HPDE6-E6E7 (cell line): ENCODE measurements at regions not wholly inside any gene's neighbourhood (a gene's known extent, or its start where the extent isn't known, plus 50 kb on each side); places are given as distances from the start of the nearest gene placed in this dataset.

Experiments used
- DNase-seq: peaks from one replicate; pipeline ENCODE4 v3.0.0; 2011; ENCODE audit warnings: missing footprints; ENCODE audit errors: extremely low spot score

DNA sequence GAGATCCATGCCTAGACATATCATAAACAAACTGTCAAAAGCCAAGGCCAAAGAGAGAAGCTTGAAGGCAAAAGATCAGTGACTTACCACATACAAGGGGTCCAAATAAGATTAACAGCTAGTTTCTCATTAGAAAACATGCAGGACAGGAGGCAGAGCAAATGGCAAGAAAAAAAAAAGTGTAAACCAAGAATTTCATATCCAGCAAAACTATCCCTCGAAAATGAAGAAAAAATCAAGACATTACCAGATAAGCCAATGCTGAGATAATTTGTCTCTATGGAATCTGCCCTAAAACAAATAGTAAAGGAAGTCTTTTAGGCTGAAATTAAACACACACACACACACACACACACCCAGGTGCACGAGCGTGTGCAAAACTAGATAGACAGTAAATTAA, 99.6 kb upstream of the NSMCE3 start:
- no peak for DNase-seq

DNA sequence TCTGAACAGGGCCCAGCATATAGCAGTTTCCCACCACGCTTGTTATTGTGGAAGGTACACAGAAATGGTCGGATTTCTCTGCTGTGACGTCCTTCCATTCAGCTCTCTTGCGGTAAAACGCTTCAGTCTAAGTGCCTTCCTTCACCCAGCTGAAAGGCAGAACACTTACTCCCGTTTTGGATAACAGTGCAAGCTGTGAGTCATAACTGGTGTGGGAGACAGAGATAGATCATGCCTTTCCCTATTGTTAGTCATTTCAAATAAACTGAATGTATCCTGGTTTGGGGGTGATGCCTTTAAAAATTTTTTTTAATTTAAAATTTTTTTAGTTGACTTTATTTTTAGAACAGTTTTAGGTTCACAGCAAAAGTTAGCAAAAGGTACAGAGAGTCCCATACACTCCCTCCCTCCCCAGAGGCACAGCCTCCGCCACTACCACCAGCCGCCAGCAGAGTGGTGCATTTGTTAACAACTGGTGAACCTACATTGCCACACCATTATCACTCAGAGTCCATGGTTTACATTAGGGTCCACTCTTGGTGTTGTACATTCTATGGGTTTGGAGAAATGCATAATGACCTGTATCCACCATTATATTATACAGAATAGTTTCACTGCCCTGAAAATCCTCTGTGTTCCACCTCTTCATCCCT, 94.9 kb upstream of the NSMCE3 start:
- DNase-seq, result peak; percentile 23

DNA sequence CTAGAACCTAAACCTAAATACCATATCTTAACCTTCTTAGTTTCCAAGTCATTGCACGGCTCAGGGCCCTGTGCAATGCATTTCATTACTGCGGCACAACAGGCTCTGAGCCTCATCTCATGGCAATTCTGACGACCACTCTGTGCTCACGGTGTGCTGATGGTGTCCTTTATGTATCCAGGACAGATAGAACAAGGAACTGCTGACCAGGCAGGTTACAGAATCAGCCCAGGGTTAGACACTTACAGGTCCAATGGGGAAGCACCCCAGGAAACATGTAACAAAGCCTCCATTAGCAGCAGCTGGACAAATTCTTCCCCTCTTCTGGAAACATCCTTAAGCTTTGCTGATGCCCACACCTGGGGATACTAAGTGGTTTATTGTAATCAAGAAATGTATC, 91.9 kb upstream of the NSMCE3 start:
- DNase-seq, result no peak

DNA sequence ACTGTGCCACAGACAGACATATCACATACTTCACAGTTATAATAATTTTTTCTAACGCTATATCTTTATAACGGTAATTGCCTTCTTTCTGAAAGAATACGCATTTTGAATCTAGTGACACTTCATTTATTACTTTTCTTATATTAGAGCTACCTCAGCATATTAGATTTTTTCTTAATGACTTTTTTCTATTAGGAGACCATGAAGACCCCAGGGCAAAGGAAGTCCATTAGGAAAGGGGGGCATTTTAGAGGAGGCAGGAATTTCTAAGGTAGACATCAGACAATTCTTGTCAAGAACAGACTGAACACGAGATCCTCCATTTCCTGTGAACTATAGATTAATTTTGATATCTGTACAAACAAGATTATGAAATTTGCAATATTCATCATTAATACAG, 90.5 kb upstream of the NSMCE3 start:
- no peak for DNase-seq

DNA sequence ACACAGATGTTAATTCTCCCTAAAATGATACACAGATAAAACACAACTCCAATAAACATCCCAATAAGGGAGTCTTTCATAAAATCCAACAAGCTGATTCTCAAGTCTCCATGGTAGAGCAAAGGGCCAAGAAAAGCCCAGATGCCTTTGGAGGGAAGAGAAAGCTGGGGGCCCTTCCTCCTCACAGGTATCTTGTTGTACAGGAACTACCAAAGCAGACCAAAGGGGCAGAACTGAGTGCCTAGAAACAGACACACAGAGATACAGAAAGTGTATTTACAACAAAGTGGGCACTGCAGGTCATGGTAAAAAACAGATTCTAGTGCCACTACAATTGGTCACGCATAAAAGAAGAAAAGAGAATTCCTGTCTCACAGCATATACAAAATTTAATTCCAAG, 87.2 kb upstream of the NSMCE3 start:
- DNase-seq, result no peak

DNA sequence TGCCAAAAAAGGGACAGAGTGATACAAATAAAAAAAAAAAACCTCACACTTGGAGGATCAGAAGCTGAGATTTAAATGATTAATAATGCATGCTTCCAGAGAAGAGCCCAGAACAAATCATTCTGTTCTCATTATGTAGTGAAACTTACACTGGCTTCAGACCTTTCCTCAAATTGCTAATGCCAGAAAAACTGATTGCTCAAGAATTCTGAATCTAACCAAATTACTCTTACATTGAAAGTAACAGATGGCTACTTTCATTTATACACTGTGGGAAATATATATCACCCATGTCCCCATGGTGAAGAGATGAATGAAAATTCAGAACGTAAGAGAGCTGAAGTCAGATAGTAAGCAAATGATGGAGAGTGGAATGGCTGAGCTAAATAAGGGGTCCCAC, 85.9 kb upstream of the NSMCE3 start:
- no peak for DNase-seq

GRCh38 chr15:29352402-29352801, 82.8 kb upstream of the NSMCE3 start:
- DNase-seq, result no peak

DNA sequence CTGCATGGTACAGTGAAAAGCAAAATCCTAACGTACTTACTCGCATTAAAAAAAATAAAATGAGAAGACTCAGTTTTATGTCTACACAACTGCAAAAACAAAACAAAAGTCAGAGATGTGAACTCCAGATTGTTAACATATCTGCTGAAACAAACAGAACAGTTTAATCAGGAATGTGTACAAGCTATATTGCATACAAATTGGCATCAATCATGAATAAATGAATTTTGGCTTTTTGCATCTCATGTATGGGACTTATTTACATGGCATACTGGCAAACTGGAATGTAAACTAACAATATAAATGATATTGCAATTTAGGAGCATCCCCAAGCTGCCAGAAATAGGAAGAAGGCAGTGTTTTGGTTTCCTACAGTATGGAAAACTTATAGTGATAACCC, 79.6 kb upstream of the NSMCE3 start:
- no peak for DNase-seq

- DNase-seq, result no peak
Measured at GRCh38 chr15:29348336-29348914, 78.8 kb upstream of the NSMCE3 start.

- no peak for DNase-seq
Measured at GRCh38 chr15:29346998-29347397, 77.4 kb upstream of the NSMCE3 start.

DNA sequence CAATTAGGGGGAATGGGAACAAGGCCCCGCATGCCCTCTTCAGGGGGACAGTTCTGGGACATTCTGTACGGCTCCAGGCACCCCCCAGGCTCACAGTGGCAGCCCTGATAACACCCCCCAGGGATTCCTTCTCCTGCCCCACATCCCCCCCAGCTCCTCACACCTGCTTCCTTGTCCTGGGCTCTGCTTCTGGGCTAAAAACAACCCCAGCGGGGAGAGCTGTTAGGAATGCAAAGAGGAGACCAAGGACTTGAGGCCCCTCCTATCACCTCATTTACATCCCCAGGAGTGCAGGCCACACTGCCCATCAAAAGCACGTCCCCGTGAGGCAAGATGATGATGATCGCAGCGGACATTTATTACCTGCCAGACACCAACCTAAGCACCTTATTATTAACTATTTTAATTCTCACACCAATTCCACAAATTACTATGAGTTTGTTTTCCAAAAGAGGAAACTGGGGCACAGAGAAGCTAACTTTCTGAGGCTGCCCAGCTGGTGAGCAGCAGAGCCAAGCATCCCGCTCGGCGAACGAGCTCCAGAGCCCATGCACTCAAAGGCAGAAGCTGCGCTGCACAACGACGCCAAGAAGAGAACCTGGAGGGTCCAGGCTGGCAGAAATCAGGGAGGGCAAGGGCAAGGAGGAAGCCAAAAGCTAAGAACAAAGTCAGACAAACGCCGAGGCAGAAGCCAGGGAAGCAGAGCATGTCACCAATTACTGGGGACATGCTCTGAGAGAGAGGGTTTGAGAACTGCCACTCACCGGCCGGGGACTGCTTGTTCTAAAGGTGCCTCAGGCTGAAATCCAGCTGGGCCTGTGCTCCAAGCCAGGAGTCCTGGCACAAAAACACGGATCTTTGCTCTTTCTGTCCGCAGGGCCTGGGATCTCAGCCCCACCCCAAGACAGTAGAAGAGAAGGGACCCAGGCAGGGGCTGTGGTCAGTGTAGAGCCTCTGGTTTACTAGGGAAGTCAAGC, 76.2 kb upstream of the NSMCE3 start:
- no peak for DNase-seq

DNA sequence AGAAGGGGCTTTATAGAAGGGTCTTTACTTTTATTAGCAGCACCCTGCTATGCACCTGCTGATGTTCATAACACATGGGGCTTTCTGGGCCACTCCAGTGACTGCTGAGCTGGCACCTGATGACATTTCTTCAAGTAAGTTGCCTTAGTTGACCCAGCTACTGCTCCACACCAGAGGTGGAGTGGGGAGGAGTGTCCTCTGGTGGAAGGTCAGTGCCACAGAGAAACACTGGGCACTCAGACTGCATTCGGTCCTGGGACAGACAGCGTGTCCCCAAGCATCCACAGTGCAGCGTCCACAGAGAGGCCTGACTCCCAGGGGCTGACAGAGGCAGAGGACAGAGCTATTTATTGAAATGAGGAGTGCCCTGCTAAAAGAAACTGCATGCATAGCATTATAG, 74.9 kb upstream of the NSMCE3 start:
- DNase-seq, result no peak

DNA sequence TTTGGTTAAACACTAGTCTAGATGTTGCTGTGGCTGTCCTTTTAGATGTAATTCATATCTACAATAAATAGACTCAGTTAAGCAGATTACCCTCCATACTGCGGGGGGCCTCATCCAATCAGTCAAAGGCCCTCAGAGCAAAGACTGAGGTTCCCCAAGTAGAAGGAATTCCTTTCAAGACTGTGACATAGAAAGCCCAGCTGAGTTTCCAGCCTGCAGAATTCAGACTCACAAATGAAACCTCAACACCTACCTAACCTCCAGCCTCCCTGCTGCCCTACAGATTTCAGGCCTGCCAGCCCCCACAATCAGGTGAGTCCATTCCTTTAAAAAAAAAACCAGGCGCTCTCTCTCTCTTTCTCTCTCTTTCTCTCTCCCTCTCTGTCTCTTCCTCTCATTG, 73.6 kb upstream of the NSMCE3 start:
- no peak for DNase-seq

DNA sequence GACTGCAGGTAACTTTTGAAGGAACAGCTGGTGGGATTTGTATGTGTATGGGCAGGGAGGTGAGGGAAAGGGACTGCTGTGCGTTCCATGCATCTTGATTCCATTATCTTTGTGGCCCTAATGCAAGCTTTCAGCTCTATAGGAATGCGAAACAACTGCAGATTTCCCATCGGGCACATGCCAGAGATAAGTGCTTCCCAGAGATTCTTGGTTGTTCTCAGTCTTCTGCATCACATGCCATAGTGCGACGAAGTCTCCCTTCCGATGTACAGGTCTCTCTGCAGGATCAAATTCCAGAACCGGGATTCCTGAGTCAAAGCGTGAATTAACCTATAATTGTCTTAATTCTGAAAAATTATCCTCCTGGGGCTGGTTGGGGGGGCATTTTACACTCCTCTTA, 72.6 kb upstream of the NSMCE3 start:
- no peak for DNase-seq

DNA sequence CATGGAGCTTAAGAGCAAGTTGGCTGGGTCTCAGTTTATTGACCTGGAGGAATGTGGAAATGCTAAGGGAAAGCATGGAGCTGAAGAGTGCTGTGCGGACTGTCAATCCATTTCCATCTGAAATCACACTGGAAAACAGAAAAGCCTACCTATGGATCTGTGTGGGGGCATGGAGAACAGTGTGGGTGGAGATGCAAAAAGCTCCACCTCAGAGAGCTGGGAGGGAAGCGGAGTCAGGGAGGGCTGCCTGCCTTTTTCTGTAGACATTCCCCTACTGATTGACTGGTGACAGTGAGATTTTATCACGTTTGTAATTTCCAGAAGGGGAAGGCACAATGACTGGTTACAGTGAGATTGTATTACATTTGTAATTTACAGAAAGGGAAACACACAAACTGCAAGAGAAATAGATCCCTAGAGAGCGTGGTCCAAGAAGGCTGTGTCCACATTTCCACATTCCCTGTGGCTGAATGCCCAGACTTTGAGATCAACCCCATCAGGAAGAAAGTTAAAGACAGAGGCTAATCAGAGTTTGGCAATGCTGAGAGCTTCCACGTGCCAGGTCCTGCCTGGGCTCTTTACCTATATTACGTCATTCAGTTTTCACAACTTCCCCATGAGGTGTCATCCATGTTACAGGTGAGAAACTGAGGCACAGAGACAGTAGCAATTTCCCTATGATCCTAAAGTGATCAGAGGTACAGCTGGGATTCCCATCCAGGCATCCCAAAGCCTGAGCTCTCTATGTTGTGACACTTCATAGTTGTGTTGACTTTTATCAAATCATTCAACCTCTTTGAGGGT, 67.7 kb upstream of the NSMCE3 start:
- DNase-seq, result no peak

- no peak for DNase-seq
Measured at GRCh38 chr15:29334544-29334943, 64.9 kb upstream of the NSMCE3 start.

GRCh38 chr15:29333261-29333660, 63.6 kb upstream of the NSMCE3 start:
- no peak for DNase-seq

GRCh38 chr15:29331669-29332068, 62.0 kb upstream of the NSMCE3 start:
- DNase-seq, result no peak

DNA sequence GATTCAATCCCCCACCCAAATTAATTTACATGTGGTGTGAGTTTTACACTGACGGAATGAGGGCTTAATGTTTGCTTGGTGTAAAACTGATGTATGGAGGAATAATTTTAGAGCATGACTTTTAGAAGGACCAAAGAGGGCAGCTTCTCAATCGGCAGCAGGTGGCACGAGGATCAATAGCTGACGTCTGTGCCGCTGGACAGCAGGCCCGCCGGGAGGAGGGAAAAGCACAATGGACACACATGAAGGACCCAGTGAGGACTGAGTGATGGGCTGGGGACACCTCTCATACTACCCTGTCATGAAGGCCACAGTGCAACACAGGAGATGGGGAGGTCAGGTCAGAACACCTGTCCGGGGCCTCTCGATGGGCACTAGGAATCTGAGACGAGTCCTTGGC, 61.4 kb upstream of the NSMCE3 start:
- no peak for DNase-seq

DNA sequence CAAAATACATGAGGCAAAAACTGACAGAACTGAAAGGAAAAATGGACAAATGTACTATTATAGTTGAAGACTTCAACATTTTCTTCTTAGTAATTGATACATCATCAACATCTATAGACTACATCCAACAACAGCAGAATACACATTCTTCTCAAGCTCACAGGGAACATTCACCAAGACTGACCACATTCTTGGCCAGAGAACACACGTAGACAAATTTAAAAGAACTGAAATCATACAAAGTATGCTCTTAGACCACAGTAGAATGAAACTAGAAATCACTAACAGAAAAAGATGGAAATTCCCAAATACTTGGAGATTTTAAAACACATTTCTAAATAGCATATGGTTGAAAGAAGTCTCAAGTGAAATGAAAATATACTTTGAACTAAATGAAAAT, 55.1 kb upstream of the NSMCE3 start:
- DNase-seq, result no peak

GRCh38 chr15:29323557-29323956, 53.9 kb upstream of the NSMCE3 start:
- no peak for DNase-seq

- no peak for DNase-seq
Measured at GRCh38 chr15:29322415-29322814, 52.8 kb upstream of the NSMCE3 start.
